Neuron (in vitro differentiated cells): ENCODE measurements at regions not wholly inside any gene's neighbourhood (a gene's known extent, or its start where the extent isn't known, plus 50 kb on each side); places are given as distances from the start of the nearest gene placed in this dataset.

Experiments used
- H2AFZ ChIP-seq: one replicate; pipeline ENCODE4 v1.6.1; 2013; ENCODE audit warnings: low read depth, mild to moderate bottlenecking, inconsistent platforms, low read length, moderate library complexity
- H3K27me3 ChIP-seq: one replicate; pipeline ENCODE4 v1.6.1; 2013; ENCODE audit warnings: low read length; ENCODE audit not compliant: insufficient read depth
- H3K36me3 ChIP-seq: one replicate; pipeline ENCODE4 v1.6.1; 2013; ENCODE audit warnings: low read length; ENCODE audit not compliant: insufficient read depth
- H3K4me1 ChIP-seq: one replicate; pipeline ENCODE4 v1.6.1; 2013; ENCODE audit warnings: low read length; ENCODE audit not compliant: insufficient read depth
- H3K4me3 ChIP-seq: 2 replicates; pipeline ENCODE4 v1.5.1; 2013; ENCODE audit warnings: mild to moderate bottlenecking, low read length, moderate library complexity
- H3K9me3 ChIP-seq: one replicate; pipeline ENCODE4 v1.6.1; 2013; ENCODE audit warnings: low read length

DNA sequence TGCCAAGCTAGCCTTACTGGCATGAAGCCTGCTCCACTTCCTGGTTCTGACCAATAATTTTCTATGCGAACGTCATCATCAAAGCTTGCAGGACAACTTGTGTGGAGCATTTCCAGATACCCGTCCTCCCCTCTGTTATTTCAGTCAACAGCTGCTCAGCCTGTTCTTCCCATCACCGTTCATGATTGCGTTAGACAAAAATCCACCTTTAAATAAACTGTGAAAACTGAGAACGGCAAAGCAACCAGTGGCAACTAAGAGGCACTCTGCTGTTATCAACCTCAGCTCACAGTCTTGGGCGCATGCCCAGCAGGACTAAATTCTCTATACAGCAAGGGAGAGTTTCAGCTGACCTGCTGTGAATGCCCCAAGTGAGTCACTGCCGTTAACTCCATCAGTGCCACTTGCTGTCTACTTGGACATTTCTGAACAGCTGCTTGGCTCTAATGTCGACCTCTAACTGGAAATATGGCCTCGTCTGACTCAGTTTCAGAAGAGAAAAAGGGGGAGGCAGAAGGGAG lies 207.4 kb upstream of the RUNX1 start:
- Histone ChIP-seq H3K4me3 (no peak overlapping the region), H3K9me3 (no peaks in the 10 kb centered on the region), H3K27me3 (peaks cover 3% of the 10 kb centered on the region), H3K36me3 (no peaks in the 10 kb centered on the region), H3K4me1 (no peaks in the 10 kb centered on the region), H2AFZ (no peak overlapping the region)

DNA sequence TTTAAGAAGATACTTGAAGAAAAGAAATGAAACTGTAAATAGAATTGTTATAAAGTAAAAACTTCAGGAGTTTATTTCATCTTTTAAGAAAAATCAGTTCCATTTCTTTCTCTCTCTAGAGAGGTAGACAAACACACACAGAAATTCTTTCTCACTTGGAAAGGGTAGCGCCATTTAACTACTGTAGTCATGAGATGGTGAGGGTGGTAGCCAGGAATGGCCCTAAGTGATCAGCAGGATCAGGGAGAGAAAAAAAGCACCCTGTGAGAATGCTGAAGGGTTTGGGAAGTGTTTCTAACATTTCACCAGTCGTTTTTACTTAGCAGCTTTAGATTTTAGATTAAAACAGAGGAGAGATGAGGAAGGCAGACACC lies 205.7 kb upstream of the RUNX1 start:
- no peak overlapping the region for H2AFZ ChIP-seq
- H3K27me3 ChIP-seq, result peaks cover 3% of the 10 kb centered on the region
- H3K36me3 ChIP-seq, result no peaks in the 10 kb centered on the region
- H3K4me3 ChIP-seq, result no peak overlapping the region
- H3K9me3 ChIP-seq, result no peaks in the 10 kb centered on the region
- H3K4me1 ChIP-seq, result no peaks in the 10 kb centered on the region

DNA sequence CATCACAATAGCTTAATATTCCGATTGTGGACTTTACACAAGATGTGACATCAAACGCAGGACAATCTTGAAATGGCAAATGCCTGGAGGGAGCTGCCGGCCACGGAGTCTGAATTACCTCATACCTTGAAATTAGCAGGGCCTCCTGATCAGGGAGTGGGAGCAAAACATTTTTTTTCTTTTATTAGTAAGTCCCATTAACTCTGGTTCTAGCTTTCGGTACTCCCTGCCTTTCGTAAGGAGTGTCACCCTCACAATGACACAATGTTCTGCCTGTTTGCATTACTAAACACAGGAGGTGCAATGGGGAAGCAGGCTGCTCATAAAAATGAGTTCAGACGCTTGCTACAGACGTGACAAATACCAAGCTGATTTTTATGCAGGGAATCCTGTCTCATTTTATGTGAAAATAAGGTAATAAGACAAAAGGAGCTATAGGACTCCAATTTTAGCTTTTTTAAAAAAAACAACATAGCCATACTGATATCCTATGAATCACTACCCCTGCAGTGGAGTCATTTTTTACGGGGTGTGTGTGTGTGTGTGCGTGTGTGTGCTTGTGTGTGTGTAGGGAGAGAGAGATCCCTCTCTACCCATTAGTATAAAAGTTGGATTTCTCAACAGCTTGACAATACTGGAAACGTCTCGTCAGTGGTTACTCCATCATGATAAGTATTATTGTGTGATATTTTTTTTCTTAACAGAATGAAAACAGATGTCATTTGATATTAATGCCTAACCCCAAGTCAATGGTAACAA lies 205.1 kb upstream of the RUNX1 start:
- Histone ChIP-seq H2AFZ (no peak overlapping the region), H3K4me3 (no peak overlapping the region), H3K9me3 (no peaks in the 10 kb centered on the region), H3K4me1 (no peaks in the 10 kb centered on the region), H3K36me3 (no peaks in the 10 kb centered on the region), H3K27me3 (peaks cover 3% of the 10 kb centered on the region)

GRCh38 chr21:35252831-35253230 lies 203.7 kb upstream of the RUNX1 start:
- H3K4me3 ChIP-seq, result no peak overlapping the region
- H2AFZ ChIP-seq, result no peak overlapping the region
- no peaks in the 10 kb centered on the region for H3K4me1 ChIP-seq
- H3K9me3 ChIP-seq, result no peaks in the 10 kb centered on the region
- H3K27me3 ChIP-seq, result peaks cover 3% of the 10 kb centered on the region
- no peaks in the 10 kb centered on the region for H3K36me3 ChIP-seq

DNA sequence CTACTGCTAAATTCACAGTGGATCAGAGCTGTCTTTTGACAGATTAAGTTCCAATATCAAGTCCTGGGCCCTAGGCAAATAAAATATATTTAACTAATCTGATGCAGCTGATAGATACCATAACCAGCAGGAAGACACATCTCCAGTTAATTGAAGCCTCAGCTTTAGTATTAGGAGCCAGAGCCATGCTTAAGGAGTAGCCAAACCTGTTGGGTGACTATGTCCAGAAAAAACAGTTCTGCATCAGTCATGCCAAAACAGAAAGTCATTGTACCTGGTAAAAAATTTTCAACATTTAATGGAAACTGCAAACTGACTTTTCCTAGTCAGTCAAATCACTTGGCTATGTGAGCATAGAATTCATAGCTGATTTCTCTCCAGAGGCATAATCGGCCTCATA lies 200.5 kb upstream of the RUNX1 start:
- no peaks in the 10 kb centered on the region for H3K9me3 ChIP-seq

DNA sequence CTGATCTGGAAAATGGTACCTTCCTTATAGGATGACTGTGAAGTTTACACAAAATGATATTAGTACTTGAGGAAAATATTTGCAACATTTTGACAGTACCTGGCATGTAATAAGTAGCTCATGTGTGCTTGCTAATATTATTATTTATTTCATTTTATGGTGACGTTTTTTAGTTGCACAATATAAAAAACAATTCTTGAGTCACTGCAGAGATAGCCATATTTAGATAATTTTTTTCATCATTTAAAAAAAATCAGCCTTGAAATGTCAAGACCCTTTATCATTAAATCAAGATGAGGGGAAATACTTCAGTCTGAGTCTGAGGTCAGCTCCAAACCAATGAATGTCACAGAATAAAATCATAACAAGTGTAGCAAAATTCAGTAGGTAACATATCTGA lies 196.8 kb upstream of the RUNX1 start:
- no peaks in the 10 kb centered on the region for H3K9me3 ChIP-seq
- H3K27me3 ChIP-seq, result no peaks in the 10 kb centered on the region
- no peak overlapping the region for H3K4me3 ChIP-seq
- no peaks in the 10 kb centered on the region for H3K36me3 ChIP-seq
- no peak overlapping the region for H2AFZ ChIP-seq
- no peaks in the 10 kb centered on the region for H3K4me1 ChIP-seq

More for the DNA sequence above, 200.5 kb upstream of the RUNX1 start:
- H3K4me1 ChIP-seq, result no peaks in the 10 kb centered on the region
- H3K36me3 ChIP-seq, result no peaks in the 10 kb centered on the region
- H2AFZ ChIP-seq, result no peak overlapping the region
- H3K4me3 ChIP-seq, result no peak overlapping the region
- peaks cover 3% of the 10 kb centered on the region for H3K27me3 ChIP-seq

DNA sequence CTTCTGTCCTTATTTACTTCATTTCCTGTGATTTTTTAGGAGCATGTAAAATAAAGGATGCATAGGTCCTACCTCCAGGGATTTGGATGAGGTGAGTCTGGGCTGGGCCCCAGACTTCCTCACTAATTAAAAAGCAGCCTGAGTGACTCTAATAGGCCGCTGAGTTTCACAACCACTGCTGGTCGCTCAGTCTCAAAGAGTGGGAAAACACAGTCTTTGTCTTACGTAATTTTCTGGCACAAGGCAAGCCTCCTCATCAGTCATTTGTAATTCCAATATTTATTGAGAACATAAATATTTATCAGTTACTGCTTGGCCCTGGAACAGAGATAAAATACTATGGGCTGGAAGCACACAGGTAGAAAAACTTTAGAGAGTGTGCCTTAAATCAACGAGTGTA lies 195.4 kb upstream of the RUNX1 start:
- Histone ChIP-seq H2AFZ (no peak overlapping the region), H3K4me1 (peaks cover 6% of the 10 kb centered on the region), H3K36me3 (no peaks in the 10 kb centered on the region), H3K27me3 (no peaks in the 10 kb centered on the region), H3K4me3 (no peak overlapping the region), H3K9me3 (no peaks in the 10 kb centered on the region)

DNA sequence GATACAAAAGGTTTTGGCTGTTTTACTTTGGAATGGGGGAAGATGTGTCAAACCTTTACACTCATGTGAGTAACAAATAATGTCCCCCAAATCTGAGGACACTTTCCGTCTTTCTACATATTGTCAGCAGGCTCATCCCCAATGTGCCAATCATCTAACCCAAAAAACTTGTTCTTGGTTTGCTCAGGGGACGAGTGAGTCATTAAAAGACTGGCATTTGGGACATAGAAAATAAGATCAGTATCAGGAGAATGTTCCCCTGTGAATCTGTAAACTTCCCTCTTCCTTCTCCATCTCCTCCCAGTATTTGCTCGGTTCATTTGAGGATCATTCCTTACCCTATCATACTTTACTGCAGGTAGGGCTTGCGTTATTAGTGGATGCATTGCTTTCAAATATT lies 194.1 kb upstream of the RUNX1 start:
- H3K36me3 ChIP-seq, result no peaks in the 10 kb centered on the region
- no peaks in the 10 kb centered on the region for H3K9me3 ChIP-seq
- H3K4me3 ChIP-seq, result no peak overlapping the region
- H2AFZ ChIP-seq, result no peak overlapping the region
- peaks cover 10% of the 10 kb centered on the region for H3K4me1 ChIP-seq
- no peaks in the 10 kb centered on the region for H3K27me3 ChIP-seq

GRCh38 chr21:35239811-35240219 lies 190.7 kb upstream of the RUNX1 start:
- Histone ChIP-seq H3K4me1 (peaks cover 10% of the 10 kb centered on the region), H3K9me3 (no peaks in the 10 kb centered on the region), H3K4me3 (no peak overlapping the region), H3K27me3 (no peaks in the 10 kb centered on the region), H2AFZ (no peak overlapping the region), H3K36me3 (no peaks in the 10 kb centered on the region)

DNA sequence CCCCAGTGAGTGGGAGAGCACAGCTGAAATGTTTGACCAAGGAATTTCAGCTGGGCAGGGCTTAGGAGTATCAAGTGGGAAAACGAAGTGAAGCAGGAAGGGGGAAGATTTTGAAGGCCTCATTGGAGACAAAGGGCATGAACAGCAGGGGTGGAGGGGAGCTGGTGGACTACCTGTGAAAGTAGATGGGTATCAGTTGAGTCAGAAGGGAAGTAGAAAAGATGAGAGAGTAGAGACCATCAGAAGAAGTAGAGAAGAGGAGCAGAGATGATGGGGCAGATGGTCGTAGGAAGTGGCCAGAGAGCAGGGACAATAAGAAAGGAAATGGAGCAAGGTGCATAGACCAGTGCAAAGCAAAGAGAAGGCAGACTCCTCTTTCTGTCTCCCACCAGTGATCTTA lies 189.0 kb upstream of the RUNX1 start:
- Histone ChIP-seq H2AFZ (no peak overlapping the region), H3K27me3 (no peaks in the 10 kb centered on the region), H3K36me3 (no peaks in the 10 kb centered on the region), H3K4me3 (no peak overlapping the region), H3K4me1 (peaks cover 10% of the 10 kb centered on the region), H3K9me3 (no peaks in the 10 kb centered on the region)

GRCh38 chr21:35237287-35237686 lies 188.2 kb upstream of the RUNX1 start:
- Histone ChIP-seq H3K4me1 (peaks cover 18% of the 10 kb centered on the region), H3K9me3 (no peaks in the 10 kb centered on the region), H2AFZ (no peak overlapping the region), H3K36me3 (no peaks in the 10 kb centered on the region), H3K27me3 (no peaks in the 10 kb centered on the region), H3K4me3 (no peak overlapping the region)

DNA sequence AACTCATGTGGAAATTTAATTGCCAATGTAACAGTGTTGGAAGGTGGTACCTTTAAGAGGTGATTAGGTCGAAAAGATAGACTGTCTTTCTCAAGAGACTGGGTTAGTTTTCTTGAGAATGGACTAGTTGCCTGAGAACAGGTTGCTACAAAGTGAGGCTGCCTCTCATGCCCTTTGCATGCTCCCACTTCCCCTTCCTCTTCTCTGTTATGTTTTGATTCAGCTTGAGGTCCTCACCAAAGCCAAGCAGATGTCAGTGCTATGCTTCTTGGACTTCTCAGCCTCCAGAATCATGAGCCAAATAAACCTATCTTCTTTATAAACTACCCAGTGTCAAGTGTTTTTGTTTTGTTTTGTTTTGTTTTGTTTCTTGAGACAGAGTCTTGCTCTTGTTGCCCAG lies 187.0 kb upstream of the RUNX1 start:
- Histone ChIP-seq H2AFZ (no peak overlapping the region), H3K4me1 (peaks cover 24% of the 10 kb centered on the region), H3K36me3 (no peaks in the 10 kb centered on the region), H3K4me3 (no peak overlapping the region), H3K9me3 (no peaks in the 10 kb centered on the region), H3K27me3 (no peaks in the 10 kb centered on the region)

DNA sequence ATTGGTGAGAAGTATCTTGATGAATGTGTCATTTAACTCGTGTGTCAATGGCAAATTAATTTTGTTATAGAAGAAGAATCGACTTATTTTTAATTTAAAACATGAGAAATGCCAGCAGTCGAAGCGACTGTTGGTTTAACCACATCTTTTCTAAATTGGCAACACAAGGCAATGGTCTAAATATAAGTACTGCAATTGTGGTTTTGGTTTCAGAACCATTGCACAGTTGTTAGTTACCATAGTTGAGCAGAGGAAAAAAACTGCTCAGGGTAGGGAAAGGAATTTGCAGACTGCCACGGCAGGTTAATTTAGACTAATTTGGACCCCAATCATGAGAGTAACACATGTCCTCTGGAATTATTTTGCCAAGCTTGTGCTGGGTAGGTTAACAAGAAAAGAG lies 185.6 kb upstream of the RUNX1 start:
- H3K4me3 ChIP-seq, result no peak overlapping the region
- H3K36me3 ChIP-seq, result no peaks in the 10 kb centered on the region
- H2AFZ ChIP-seq, result no peak overlapping the region
- no peaks in the 10 kb centered on the region for H3K9me3 ChIP-seq
- no peaks in the 10 kb centered on the region for H3K27me3 ChIP-seq
- peaks cover 19% of the 10 kb centered on the region for H3K4me1 ChIP-seq

DNA sequence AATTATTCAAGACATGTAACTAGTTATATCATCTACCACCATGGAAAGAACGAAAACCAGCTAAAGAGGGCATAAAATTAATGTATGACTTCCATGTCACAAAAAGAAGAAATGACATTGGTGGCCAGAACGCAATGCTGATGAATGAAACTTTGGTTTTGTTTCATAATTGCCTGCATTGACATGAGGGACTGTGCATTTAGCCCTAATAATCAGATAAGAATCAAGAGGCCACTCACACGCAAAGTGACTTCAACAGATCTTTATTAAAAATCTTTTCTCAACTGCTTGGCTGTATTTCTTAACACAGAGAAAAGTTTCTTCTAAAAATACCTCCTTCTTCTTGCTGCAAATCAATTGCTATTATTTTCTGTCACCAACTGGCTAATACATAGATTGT lies 184.7 kb upstream of the RUNX1 start:
- Histone ChIP-seq H3K9me3 (no peaks in the 10 kb centered on the region), H3K4me3 (no peak overlapping the region), H3K36me3 (no peaks in the 10 kb centered on the region), H3K4me1 (peaks cover 14% of the 10 kb centered on the region), H3K27me3 (no peaks in the 10 kb centered on the region), H2AFZ (no peak overlapping the region)
